T-helper 2 cell treated with Interferon-gamma antibody and Interleukin-4, amounts not matched to agents 100 ng/mL and 5 ng/mL, for 36 hours (primary cell): ENCODE measurements at regions not wholly inside any gene's neighbourhood (a gene's known extent, or its start where the extent isn't known, plus 50 kb on each side); places are given as distances from the start of the nearest gene placed in this dataset.

Experiments used
- intact Hi-C: fragments of 100-400 bp; cut with micrococcal nuclease; formaldehyde crosslinking; loops from one replicate; pipeline ENCODE4 v1.15.1; 2023

GRCh38 chr18:41545091-41545888 lies 409.7 kb upstream of the PIK3C3 start:
- intact Hi-C loops: no loop called here

- intact Hi-C loops: no loop called here
Observed at GRCh38 chr18:41543815-41544214, 411.2 kb upstream of the PIK3C3 start.

DNA sequence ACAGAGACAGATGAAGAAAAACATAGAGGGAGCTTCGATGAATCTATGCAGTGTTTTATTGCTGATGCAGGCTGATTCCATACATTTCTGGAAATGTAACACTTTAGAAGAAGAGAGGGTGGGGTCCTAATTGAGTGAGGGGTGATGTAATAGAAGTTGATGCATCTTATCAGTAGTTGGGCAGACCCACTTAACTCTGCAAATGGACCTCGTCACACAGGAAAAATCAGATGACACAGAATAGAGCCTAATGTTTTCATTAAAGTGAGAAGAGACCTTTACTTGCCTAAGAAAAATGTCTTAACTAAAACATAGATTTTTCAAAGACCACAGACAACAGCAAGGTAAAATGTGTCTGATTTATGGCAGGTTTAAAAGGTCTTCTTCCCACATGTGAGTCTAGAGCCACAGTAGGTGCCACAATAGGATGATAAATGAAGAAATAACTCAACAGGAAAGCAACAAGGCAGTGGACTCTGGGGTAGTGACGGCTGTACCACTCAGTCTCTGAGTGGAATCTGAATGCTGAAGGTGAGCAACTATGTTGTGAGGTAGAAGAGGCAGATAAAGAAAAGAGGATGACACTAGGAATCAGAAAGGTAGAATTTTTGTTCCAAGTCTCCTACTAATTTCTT lies 414.7 kb upstream of the PIK3C3 start:
- intact Hi-C loops: no loop called here

DNA sequence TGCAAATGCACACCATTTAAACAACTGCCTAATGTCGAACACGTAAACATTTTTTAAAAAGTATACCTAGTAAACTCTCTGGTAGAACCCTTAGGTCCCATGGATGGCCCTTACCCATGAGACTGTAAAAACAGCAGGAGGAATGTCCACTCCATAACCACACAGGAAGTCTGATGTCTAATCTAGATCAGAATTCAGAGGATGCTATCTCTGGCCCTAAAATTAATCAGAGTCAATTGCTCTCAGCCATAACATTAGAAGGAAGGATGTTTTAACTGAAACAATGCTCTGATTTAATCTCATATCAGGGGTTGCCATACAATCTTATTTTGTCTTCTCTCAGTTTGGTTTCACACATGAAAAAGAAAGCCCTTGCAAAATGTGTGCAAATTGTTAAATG lies 416.3 kb upstream of the PIK3C3 start:
- intact Hi-C loops: no loop called here

DNA sequence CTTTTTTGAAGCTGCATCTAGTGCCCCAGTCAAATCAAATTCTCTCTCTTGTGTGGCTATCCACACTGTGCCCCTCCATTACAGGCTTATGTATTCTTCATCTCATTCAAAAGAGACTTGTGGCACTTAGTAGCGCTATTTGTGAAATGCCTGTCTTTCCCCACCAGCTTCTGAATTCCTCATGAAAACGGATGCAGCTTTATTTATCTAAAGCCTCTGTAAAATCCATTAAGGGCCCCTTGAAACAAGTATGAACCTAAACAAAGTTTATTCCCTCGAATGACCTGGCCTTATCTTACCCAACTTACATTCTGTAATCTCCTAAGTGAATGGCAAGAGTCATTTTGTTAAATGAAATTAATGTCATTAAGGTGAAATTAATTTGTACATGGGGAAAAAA lies 417.4 kb upstream of the PIK3C3 start:
- intact Hi-C loops: no loop called here

GRCh38 chr18:41532344-41533086 lies 422.5 kb upstream of the PIK3C3 start:
- intact Hi-C loops: no loop called here

- intact Hi-C loops: no loop called here
Observed at GRCh38 chr18:41530970-41531369, 424.1 kb upstream of the PIK3C3 start.

DNA sequence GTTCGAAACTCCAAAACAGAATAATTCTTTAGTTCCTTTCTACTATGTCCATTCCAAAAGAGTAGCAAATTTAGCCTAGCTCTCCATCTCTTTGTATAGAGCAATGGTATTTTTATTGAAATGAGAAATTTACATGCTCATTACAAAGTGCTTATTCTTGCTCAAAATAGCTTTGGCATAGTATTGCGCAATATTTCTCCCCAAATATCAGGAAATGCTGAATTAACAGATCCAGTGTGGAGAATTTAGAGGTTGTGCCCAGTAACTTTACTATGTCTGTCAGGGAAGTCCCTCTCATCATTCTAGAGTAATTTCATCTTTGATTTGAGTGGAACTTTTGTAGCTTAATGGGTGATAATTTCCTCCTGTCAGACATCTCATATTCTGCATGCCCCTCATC lies 425.9 kb upstream of the PIK3C3 start:
- intact Hi-C loops: no loop called here

- intact Hi-C loops: no loop called here
Observed at GRCh38 chr18:41526054-41526453, 429.0 kb upstream of the PIK3C3 start.

DNA sequence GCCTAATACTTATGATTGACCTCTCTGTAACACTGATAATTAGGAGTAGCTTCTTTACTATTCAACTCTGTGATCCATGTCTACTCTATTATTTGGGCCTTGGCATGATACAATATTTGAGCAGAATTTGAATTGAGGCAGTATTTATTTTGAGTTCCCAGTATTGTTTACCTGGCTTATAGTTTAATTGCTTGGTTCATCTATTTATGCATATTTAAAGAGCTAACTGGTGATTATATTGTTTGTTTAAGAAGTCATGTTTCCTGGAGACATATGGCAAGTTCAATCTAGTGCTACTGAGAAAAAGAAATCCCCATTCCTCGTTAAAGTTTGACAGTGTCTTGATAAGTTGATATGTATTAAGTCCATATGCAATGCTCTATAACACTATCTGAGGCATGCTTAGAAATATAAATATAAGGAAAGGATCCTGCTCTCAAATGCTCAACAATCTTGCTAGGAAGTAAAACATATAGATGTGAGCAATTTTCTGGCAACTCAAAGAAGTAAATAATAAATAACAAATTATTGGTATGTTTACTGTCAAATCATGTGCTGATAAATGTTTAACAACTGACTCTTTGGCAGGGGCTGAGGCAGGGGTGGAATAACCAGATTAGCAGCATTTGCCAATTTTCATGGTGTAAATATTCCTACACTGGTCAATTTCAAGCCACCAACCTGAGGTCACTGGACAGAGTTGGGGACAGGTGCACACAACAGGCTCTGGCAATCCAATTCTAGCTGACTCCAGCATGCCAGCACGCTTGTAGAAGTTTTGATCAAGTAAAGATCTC lies 430.2 kb upstream of the PIK3C3 start:
- intact Hi-C loops: no loop called here

DNA sequence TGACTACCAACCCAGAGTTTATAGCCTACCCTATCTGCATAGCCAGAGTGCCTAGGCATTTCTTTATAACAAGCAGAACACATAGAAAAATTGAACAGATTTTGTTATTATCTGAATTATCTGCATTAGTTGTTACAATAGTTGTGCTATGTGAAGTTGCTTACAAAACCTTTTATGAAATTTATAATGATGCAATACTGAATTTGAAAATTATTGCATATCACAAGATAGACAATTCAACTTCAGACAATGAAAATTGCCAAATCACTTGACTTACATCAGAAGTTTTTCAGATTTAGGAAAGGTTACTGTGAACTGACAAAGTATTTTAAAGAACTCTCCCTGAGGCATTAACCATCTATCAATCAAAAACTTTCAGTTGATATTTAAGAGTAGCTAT lies 437.9 kb upstream of the PIK3C3 start:
- intact Hi-C loops: loop anchor here (10.0 kb wide), 2 partner anchors 52 to 82 kb away; no protein-coding TSS in a partner anchor

DNA sequence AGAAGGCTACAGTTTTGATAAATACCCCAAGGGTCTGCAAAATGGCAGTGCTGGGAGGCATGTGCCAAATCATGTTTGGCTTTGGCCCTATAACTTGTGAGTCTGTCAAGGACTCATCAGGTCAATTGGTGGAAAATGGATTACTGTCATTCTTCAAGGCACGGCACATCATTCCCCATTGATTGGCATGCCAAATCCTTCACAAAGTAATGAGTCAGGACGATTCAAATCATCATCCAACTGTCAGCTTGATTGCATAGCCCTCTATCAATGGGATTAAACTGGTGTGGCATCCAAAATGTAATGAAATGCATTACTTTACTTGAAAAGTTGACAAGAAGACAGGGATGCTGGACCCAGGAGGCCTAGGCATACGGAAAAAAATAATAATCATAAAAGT lies 441.6 kb upstream of the PIK3C3 start:
- intact Hi-C loops: loop anchor here (10.0 kb wide), 2 partner anchors 49 to 79 kb away; no protein-coding TSS in a partner anchor

DNA sequence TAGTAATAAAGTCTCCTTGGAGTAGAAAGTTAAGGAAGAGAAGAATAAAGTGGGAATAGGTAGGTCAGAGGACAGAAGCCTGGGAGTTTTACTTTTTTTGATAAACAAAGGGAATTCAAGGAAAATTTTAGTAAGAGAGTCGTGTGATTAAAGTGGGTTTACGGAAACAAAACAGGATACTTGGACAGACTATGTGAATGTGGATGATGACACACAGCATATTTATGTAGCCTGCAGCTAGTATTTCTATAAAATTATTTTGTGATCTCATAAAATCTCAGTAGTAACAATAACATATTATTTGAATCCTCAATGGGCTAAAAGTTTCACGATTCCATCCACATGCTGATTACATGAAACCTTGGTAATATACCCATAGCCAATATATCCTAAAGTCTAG lies 450.7 kb upstream of the PIK3C3 start:
- intact Hi-C loops: no loop called here

DNA sequence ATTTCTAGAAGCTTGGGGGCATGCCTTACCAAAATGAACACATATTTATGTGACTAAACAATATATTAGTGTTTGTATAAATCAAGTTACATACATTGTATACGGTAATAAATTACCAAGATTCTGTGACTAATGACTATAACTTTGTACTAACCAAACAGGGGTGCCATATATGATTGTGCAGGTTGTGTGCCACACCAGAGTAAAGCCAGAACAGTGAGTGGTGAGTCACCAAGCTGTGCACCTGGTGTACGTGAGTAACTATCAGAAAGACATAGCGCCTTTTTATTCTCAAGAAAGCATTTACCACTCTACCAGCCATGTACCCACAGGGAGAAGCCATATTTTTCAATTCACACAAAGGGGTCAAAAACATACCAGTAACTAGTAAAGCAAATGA lies 453.2 kb upstream of the PIK3C3 start:
- intact Hi-C loops: no loop called here

GRCh38 chr18:41499345-41499744 lies 455.7 kb upstream of the PIK3C3 start:
- intact Hi-C loops: no loop called here

DNA sequence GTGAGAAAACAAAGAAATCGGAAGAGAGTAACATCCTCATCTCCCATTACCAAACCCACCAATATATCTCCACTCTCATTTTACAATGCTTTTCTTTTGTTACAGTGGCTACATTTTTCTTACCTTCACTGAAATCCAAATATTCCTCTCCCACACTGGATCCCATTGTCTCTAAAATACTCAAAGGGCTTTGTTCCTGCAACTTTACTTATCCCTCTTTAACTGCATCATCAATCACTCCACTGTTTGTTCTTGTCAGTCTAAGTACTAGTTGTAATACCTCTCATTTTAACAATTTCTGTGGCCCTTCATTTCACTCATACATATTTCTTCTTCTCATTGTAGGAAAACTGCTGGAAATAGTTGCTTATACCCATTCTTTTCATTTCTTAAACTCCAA lies 464.2 kb upstream of the PIK3C3 start:
- intact Hi-C loops: no loop called here

GRCh38 chr18:41486575-41486974 lies 468.5 kb upstream of the PIK3C3 start:
- intact Hi-C loops: no loop called here

DNA sequence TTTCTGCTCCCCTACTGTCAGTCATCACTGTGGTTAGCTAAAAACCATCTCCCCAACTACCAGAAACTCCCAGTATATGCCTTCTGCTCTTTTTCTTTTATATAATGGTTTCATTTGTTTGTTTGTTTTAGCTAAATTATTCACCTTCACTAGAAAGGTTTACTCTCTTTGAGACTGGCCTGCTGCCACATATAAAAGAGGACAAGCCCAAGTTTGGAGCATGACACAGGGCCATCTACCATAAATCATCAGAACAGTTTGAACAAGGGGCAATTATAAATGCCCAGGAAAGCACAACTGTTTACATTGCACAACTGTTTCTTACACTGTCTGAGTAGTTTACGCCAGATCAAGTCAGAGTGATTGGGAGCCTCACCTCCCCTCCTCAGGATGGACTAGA lies 471.0 kb upstream of the PIK3C3 start:
- intact Hi-C loops: no loop called here

GRCh38 chr18:41482501-41482900 lies 472.5 kb upstream of the PIK3C3 start:
- intact Hi-C loops: no loop called here

- intact Hi-C loops: loop anchor here (10.0 kb wide), 1 partner anchor 48 kb away; no protein-coding TSS in a partner anchor
Observed at GRCh38 chr18:41466436-41467160, 488.4 kb upstream of the PIK3C3 start.

GRCh38 chr18:41465386-41465785 lies 489.6 kb upstream of the PIK3C3 start:
- intact Hi-C loops: loop anchor here (10.0 kb wide), 1 partner anchor 49 kb away; no protein-coding TSS in a partner anchor
